ENCODE measurements at regions not wholly inside any gene's neighbourhood (a gene's known extent, or its start where the extent isn't known, plus 50 kb on each side); places are given as distances from the start of the nearest gene placed in this dataset.

GRCh38 chr12:124184456-124184855 lies 110.4 kb upstream of the RFLNA start (continued):
- TF ChIP-seq ZBTB33 (IDR thresholded peaks at IDR 0.05; ENCODE audit: extremely low read depth, insufficient replicate concordance, low read length), result no peak
- TF ChIP-seq CTCF (IDR thresholded peaks at IDR 0.05 in 2 of 3, conservative IDR thresholded peaks at IDR 0.05 in 1 of 3; ENCODE audit: borderline replicate concordance in 1 of 3, insufficient read depth in 1 of 3, low read depth in 2 of 3, low read length in 2 of 3), result no peak
- no peak for TF ChIP-seq ATF3 (IDR thresholded peaks at IDR 0.05)

DNA sequence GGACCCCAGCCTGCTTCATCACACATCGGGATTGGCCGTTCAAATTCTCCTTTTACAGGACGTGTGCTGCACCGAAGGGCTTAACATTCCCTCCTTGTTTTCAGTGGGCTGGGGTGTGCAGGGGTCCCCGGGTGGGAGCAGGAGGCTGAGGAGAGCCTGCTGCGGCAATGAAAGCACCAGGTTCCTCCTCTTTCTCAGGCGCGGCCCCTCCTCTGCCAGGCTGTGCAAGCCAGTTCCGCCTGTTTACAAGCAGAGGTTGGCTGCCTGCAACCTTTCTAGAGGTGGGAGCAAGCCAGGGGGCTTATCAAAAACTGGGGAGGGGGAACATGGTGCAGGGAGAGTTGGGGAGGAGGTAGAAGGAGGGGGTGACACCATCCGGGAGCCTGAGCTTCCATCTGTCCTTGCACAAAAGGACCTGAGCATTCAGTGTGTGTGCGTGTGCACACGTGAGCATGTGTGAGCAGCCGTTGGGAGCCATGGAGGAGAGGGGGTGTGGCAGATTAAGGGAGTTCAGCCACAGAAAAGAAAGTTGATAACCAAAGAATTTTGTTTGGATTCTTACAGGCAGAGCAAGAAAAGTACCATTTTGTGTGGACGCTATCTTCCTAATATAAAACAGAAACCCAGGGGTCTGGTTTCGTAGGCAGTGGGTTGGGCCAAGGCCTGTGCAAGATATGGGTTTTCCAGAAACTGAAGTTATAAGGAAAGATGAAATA lies 108.8 kb upstream of the RFLNA start:
- DNase-seq (ENCODE audit: low read depth, low spot score) (no peak), ATAC-seq (no peak)
- Histone ChIP-seq H4K20me1 (ENCODE audit: insufficient read depth) (no peaks in the 10 kb centered on the region), H3K27ac (ENCODE audit: low read depth, low read length) (no peak overlapping the region), H3K79me2 (ENCODE audit: insufficient read depth, low read length) (no peaks in the 10 kb centered on the region), H3K4me2 (ENCODE audit: low read length) (no peak overlapping the region), H3K27me3 (ENCODE audit: insufficient read depth, low read length) (no peaks in the 10 kb centered on the region), H2AFZ (ENCODE audit: low read depth, low read length, poor library complexity, severe bottlenecking) (no peak overlapping the region), H3K9me2 (ENCODE audit: insufficient read depth) (no peaks in the 10 kb centered on the region), H3K9ac (ENCODE audit: low read length) (no peak overlapping the region), H3K9me3 (ENCODE audit: control insufficient read depth in 1 of 2, insufficient read depth in 1 of 2, low read depth in 1 of 2, low read length in 2 of 2) (no peaks in the 10 kb centered on the region), H3K4me1 (ENCODE audit: control insufficient read depth in 1 of 2, insufficient read depth in 2 of 2, low read length in 2 of 2) (peaks cover 7 to 14% of the 10 kb centered on the region in 2 experiments; a peak in 3 of 4 replicates), H3K36me3 (ENCODE audit: control insufficient read depth in 1 of 2, insufficient read depth in 2 of 2, low read length in 2 of 2) (no peaks in the 10 kb centered on the region), H3K4me3 (replicated peaks in 1 of 2; ENCODE audit: low read depth in 1 of 2, low read length in 2 of 2) (no peak overlapping the region)
- intact Hi-C loops (cut with micrococcal nuclease), result no loop called here
- CTCF ChIA-PET, result no interaction called here
- TF ChIP-seq MAX (IDR thresholded peaks at IDR 0.05) (no peak), ZBTB33 (IDR thresholded peaks at IDR 0.05; ENCODE audit: extremely low read depth, insufficient replicate concordance, low read length) (no peak), TCF7L2 (IDR thresholded peaks at IDR 0.05; ENCODE audit: borderline replicate concordance, extremely low read depth, insufficient read depth, insufficient read length) (no peak), EGR1 (IDR thresholded peaks at IDR 0.05; ENCODE audit: low read depth) (no peak), ZNF274 (IDR thresholded peaks at IDR 0.05; ENCODE audit: low read depth, low read length) (no peak), EZH2 (IDR thresholded peaks at IDR 0.05) (no peak), CEBPB (IDR thresholded peaks at IDR 0.05; ENCODE audit: low read depth) (no peak), SIN3A (IDR thresholded peaks at IDR 0.05; ENCODE audit: low read depth) (no peak), REST (IDR thresholded peaks at IDR 0.05; ENCODE audit: low read depth) (no peak), EZH2phosphoT487 (IDR thresholded peaks at IDR 0.05; ENCODE audit: borderline replicate concordance) (no peak)
- RAD21 ChIA-PET (ENCODE audit: low non-redundant PET in 1 of 2, low total read pairs in 2 of 2, uncharacterized antibody in 2 of 2, unreplicated experiment in 2 of 2), result no interaction called here
- BruUV-seq (replicated peaks), result no TSS peak
- POLR2A ChIA-PET, result no interaction called here
